ENCODE measurements at regions not wholly inside any gene's neighbourhood (a gene's known extent, or its start where the extent isn't known, plus 50 kb on each side); places are given as distances from the start of the nearest gene placed in this dataset.
"Not testable (repeated sequence)": the region's sequence is repeated elsewhere in the genome, so short reads cannot be mapped to it uniquely, and the experiment has no call there.

DNA sequence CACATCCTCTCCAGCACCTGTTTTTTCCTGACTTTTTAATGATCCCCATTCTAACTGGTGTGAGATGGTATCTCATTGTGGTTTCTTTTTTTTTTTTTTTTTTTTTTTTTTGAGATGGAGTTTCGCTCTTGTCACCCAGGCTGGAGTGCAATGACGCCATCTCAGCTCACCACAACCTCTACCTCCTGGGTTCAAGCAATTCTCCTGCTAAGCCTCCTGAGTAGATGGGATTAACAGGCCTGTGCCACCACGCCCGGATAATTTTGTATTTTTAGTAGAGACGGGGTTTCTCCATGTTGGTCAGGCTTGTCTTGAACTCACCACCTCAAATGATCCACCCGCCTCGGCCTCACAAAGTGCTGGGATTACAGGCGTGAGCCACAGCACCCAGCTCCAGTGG, 184.7 kb downstream of the C9orf152 start:
- DNase-seq (ENCODE audit: low read depth): not testable (repeated sequence)

- no peak for DNase-seq (ENCODE audit: low read depth)
Observed at GRCh38 chr9:110025551-110026170, 182.3 kb downstream of the C9orf152 start.

GRCh38 chr9:110027671-110028081, 180.3 kb downstream of the C9orf152 start:
- no peak for DNase-seq (ENCODE audit: low read depth)

DNA sequence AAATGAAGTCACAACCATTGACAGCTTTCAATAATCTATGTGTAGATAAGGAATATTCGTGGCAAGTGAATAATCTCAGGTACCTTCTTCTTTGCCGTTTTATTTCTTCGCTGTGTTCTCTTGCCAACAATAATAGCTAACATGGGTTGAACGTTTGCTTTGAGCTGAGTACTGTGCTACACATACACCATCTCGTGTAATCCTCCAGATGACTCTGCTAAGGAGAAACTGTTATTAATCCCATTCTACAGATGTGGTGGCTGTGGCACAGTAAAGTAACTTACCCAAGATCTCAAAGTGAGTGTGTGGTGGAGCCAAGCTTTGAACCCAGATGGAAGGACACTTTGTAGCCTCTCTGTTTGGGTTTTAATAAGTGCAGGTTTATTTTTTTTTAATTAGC, 179.7 kb downstream of the C9orf152 start:
- no peak for DNase-seq (ENCODE audit: low read depth)

GRCh38 chr9:110028676-110029075, 179.3 kb downstream of the C9orf152 start:
- DNase-seq (ENCODE audit: low read depth): no peak

DNA sequence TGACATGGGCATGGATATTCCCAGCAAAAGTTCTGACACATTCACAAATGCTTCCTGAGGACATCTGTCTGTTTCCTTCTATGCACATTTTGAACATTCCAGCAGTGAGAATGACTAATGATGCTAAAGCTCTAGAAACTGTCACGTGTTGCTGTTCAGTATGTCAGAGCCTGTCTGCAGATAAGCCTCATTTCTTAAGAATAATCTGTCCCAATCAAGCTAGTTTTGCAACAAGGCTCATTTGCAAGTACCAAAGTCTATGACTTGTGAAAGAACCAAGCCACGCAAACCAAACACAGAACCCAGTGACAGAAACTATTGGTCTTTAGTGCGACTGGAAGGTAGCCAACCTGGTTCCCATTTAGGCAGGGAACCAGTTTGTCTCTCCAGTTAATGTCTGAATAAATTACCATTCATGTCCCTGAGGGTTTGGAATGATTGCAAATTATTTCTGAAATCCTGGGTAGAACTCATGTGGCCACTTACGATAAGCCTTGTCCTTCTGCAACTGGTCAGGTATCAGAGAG, 178.5 kb downstream of the C9orf152 start:
- DNase-seq (ENCODE audit: low read depth): peak; percentile 88

- no peak for DNase-seq (ENCODE audit: low read depth)
Observed at GRCh38 chr9:110029956-110030480, 177.9 kb downstream of the C9orf152 start.

GRCh38 chr9:110030632-110031031, 177.3 kb downstream of the C9orf152 start:
- no peak for DNase-seq (ENCODE audit: low read depth)

- no peak for DNase-seq (ENCODE audit: low read depth)
Observed at GRCh38 chr9:110031511-110032173, 176.3 kb downstream of the C9orf152 start.

DNA sequence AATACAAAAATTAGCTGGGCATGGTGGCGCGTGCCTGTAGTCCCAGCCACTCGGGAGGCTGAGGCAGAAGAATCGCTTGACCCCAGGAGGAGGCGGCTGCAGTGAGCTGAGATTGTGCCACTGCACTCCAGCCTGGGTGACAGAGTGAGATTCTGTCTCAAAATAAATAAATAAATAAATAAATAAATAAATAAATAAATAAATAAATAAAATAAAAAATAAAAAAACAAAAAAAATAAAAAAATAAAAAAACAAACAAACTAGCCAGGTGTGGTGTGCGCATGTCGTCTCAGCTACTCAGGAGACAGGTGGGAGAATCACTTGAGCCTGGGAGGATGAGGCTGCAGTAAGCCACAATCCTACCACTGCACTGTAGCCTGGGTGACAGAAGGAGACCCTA, 175.4 kb downstream of the C9orf152 start:
- DNase-seq (ENCODE audit: low read depth): not testable (repeated sequence)

DNA sequence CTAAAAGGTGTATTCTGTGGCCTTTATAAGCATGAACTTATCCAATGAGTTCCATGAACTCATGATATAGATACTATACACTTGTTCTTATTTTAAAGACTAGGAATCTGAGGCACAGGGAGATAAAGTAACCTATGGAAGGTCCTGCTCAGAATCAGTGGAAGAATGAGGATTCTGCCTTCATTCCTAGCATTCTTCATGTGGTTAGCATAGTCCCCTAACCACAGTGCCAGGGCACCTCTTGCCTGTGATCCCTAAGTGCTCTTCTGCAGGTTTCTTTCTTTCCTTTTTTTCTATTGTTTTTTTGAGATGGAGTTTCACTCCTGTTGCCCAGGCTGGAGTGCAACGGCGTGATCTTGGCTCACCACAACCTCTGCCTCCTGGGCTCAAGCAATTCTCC, 174.1 kb downstream of the C9orf152 start:
- no peak for DNase-seq (ENCODE audit: low read depth)

- DNase-seq (ENCODE audit: low read depth): no peak
Observed at GRCh38 chr9:110036286-110036685, 171.7 kb downstream of the C9orf152 start.

GRCh38 chr9:110040788-110041187, 167.2 kb downstream of the C9orf152 start:
- no peak for DNase-seq (ENCODE audit: low read depth)

DNA sequence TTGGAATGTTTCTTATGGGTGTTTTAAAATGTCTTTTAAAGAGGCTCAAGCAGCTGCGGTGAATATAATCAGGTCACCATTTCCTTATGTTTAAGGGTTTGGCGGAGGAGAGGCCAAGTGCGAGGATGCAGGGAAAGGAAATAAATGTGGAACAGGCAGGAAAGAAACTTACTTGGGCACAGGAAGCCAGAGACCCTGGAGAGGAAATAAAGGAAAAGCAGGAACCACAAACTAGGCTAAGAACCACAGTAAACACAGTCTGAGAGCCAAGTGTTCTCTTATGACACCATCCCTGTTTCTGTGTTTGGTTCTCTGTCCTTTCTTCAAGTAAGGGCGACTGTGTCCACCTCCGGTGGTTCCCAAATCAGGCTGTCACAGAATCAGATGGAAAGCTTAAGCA, 166.5 kb downstream of the C9orf152 start:
- DNase-seq (ENCODE audit: low read depth): no peak

DNA sequence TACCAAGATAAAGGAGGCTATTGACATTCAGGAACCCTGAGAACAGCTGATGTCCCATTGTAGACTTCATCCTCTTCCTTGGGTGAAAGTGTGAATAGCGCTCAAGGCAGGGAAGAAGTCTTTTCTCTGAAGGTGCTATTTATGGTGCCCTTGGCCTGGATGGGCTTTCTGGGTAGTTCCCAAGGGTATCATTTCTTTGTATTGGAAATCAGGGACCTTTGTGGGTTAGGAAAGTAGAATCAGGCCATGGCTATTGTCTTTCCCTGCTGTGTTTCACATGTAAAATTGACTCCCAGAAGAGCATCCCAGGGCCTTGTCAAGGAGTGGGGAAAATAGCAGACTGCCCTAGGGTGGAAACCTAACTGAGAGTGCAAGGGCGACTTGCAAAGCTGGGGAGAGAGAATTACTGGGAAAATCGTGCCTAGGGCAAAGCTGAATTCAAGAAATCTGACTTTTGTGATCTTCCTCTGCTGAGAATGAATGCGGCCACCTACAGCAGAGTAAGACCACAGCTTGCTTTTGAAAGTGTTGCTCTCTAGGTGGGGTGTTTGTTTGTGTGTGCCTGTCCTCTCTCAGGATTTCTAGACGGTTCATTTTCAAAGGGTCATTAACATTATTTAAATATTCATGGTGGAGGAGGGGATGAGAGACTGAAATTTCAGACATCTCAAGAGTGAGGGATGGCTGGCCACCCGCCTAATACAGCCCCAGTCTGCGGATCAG, 160.6 kb downstream of the C9orf152 start:
- no peak for DNase-seq (ENCODE audit: low read depth)

DNA sequence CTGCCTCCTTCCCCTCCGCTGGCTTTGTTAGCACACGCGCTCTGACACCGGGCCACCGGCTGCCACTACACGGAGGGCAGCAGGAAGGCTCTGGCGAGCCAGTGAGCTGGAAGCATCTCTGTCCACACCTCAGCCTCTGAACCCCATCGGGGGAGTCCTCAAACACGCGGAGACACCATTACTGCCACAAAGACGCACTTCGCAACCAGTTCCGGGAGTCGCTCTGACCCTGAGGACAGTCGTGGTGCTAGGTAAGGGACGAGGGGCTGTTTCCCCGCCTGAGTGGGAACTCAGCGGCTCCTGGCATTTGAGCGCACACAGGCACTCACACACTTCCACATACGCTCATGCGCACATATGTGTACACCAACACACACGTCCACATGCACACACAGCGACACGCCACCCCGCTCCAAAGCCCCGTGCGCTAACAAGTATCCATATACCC, 160.0 kb downstream of the C9orf152 start:
- DNase-seq (ENCODE audit: low read depth): no peak

DNA sequence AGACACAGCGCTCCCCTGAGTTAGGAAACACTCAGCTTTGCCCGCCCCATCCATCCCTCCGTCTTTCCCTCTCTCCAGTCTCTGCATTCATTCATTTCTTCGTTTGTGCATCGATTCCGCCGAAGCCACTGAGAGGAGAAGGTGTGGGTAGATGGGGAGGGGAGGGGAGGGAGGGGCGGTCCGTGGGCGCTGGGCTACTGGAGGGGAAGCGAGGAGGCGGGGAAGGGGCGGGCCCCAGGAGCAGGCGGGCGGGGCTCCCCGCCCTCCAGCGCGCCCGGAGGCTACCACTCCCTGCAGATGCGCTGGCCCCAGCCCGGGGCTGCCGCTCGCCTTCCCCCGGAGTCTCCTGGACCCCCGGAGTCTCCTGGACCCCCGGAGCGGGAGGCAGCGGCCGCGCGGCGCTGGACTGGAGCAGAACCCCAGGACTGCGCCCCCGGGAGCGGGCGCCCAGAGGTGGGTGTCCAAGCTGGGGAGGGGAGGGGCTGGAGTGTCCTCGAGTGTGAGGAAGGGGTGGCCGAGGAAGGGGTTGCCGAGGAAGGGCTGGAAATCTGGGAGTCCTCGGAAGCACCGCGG, 159.5 kb downstream of the C9orf152 start:
- DNase-seq (ENCODE audit: low read depth): no peak

GRCh38 chr9:110048976-110049698, 158.8 kb downstream of the C9orf152 start:
- no peak for DNase-seq (ENCODE audit: low read depth)

DNA sequence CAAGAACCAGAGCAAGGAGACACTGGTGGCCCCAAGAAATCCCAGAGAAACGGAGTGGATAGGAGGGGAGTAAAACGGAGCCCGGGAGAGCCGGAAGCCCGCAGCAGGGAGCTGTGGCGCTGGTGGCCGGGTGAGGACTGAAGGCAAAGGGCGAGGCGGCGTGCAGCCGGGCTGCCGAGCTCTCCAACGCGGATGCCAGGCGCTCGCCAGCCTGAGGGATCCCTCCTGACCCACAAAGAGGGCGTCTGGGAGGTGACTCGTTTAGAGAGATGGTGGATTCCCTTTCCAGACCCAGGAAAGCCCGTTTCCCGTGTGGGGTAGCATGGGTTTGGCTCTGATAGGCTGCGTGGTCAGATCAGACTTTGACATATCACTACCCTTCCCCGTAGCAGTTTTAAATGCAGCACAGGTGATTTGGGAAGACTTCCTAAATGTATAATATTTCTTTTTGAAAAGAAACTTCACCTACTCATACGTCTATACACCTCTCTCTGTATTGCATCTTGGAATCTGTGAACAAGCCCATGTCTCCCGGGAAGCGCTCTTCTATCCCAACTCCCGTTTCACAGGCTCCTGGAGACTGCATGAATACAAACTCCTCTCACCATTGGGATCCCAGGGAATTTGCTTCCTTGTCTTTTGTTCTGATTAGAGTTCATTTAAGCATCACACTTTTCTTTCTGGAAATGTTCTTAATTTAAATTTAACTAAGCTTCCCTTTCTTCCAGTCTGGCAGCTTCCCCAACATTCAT, 158.1 kb downstream of the C9orf152 start:
- DNase-seq (ENCODE audit: low read depth): no peak

GRCh38 chr9:110050925-110051355, 157.0 kb downstream of the C9orf152 start:
- DNase-seq (ENCODE audit: low read depth): peak; percentile 83

DNA sequence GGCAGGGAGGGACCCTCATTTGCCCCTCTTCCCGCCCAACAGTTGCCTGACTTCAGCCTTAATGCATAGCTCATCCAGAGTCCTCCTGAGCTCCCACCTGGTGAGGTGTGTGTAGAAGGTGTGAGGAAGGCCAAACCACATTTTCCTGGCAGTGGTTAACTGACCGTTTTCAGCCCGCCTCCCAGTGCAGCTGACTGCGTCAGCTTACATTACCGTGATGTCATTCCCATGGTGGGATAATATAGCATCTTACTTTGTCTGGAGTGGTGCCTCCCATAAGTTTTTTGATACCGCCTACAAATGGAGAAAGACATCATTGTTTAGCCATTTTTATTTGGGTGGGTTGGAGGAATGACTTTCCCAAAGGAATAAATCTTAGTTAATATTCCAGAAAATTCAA, 151.9 kb downstream of the C9orf152 start:
- no peak for DNase-seq (ENCODE audit: low read depth)
